GM12801 (cell line): ENCODE measurements at regions not wholly inside any gene's neighbourhood (a gene's known extent, or its start where the extent isn't known, plus 50 kb on each side); places are given as distances from the start of the nearest gene placed in this dataset.

Experiments used
- TF ChIP-seq, protein P1 (sequence below): IDR thresholded peaks from one replicate; pipeline ENCODE4 v1.5.1; 2011; ENCODE audit warnings: control low read depth; ENCODE audit not compliant: insufficient read length; ENCODE audit errors: extremely low read depth

DNA sequence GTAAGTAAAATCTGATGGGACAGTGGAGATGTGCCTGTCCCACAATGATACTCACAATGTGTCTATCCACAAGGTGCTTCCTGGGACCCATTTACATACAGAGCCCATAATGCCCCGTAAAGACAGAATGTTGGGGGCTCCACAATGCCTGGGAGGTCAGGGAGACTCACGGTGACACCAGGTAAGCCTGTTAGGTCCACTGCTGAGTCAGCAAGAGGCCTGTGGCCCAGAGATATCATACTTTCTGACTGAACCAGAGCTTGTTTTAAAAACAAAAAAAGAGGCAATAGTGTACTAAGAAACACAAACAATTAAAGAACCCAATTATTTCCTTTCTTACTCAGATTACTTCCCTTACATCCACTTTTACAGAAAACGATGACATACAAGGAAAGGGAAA lies 771.1 kb upstream of the ID2 start:
- TF ChIP-seq, protein P1, sequence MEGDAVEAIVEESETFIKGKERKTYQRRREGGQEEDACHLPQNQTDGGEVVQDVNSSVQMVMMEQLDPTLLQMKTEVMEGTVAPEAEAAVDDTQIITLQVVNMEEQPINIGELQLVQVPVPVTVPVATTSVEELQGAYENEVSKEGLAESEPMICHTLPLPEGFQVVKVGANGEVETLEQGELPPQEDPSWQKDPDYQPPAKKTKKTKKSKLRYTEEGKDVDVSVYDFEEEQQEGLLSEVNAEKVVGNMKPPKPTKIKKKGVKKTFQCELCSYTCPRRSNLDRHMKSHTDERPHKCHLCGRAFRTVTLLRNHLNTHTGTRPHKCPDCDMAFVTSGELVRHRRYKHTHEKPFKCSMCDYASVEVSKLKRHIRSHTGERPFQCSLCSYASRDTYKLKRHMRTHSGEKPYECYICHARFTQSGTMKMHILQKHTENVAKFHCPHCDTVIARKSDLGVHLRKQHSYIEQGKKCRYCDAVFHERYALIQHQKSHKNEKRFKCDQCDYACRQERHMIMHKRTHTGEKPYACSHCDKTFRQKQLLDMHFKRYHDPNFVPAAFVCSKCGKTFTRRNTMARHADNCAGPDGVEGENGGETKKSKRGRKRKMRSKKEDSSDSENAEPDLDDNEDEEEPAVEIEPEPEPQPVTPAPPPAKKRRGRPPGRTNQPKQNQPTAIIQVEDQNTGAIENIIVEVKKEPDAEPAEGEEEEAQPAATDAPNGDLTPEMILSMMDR: no peak

DNA sequence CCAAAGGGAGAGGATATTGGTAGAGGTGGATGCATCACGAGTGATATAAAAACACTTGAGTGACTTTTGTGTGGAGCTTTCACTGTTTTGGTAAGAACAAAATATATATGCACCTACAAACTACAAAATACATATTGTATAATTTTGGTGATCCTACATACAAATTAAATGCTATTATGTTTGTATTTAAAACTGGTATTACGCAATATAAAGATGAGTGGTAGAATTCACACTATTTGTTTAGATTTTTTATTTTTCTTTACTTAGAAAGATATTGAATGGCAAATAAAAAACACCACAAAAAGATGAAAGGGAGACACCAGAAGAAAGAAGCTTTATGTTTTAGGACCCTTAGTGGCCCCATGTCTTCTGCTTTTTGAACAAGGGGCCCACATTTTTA lies 770.7 kb upstream of the ID2 start:
- TF ChIP-seq, protein P1: no peak

DNA sequence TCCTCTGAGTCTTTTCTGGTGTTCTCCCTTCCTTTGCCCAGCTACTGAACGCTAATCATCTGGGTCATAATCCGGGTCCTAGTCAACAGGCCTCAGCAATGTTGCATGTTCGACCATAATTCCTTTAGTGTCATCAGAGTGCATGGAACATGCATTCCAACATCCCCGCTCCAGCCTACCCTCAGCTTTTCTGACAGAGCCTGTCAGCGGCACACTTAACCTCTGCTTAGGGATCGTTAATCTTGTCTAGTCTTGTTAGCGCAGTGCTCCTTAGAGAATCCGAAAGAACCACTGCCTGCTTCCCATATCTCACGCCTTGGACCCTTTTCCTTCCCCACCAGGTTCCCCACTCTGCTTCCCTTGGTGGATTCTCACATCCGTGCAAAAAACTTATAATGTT lies 767.9 kb upstream of the ID2 start:
- TF ChIP-seq, protein P1: no peak

- TF ChIP-seq, protein P1: no peak
These were observed 766.4 kb upstream of the ID2 start for GRCh38 chr2:7915302-7916091.

DNA sequence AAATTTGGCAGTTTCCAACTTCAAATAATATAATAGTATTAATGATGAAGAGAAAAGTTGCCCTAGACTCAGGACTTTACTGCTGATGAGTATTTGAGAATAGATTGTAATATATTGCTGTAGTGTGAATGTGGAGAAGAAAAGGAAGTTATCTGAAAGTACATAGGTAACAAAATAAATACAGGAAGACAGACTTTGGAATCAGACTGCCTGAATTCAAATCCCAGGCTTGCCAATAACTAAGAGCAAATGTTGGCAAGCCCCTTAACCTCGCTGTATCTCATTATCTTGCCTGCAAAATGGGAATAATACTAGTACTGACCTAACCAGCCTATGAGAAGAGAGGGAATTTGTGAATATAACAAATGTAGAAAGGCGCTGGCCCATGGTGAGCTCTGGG lies 765.2 kb upstream of the ID2 start:
- TF ChIP-seq, protein P1: no peak

DNA sequence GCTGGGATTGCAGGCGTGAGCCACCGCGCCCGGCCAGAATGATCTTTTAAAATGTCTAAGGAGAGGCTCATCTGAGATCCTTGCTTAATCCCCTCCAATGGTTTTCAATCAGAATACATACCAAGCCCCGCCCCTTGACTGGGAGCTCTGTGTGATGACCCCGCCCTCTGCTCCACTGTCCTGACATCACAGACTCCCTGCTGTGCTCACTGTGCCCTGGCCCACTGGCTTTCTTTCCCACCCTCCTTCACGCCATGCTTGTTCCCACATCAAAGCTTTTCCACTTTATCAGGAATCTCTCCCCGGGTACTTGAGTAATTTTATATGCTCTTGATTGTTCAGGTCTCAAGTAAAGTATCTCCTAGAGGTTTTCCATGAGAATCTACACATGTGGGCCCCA lies 762.3 kb upstream of the ID2 start:
- TF ChIP-seq, protein P1: no peak

- TF ChIP-seq, protein P1: no peak
These were observed 757.7 kb upstream of the ID2 start for GRCh38 chr2:7924023-7924762.
